ENCODE measurements at regions not wholly inside any gene's neighbourhood (a gene's known extent, or its start where the extent isn't known, plus 50 kb on each side); places are given as distances from the start of the nearest gene placed in this dataset.

GRCh38 chr5:163369776-163370385 is 67.5 kb upstream of the CCNG1 start:
- DNase-seq, result no peak

- DNase-seq, result no peak
Observed at GRCh38 chr5:163373436-163374084, 63.8 kb upstream of the CCNG1 start.

- DNase-seq, result no peak
Observed at GRCh38 chr5:163377982-163378381, 59.4 kb upstream of the CCNG1 start.

GRCh38 chr5:163379298-163380155 is 57.9 kb upstream of the CCNG1 start:
- peak; percentile 36 to 44 for DNase-seq

- DNase-seq, result no peak
Observed at GRCh38 chr5:163381832-163382231, 55.6 kb upstream of the CCNG1 start.

GRCh38 chr5:163383754-163384153 is 53.6 kb upstream of the CCNG1 start:
- no peak for DNase-seq

GRCh38 chr5:163384669-163385068 is 52.7 kb upstream of the CCNG1 start:
- no peak for DNase-seq

- no peak for DNase-seq
Observed at GRCh38 chr5:163385271-163385670, 52.1 kb upstream of the CCNG1 start.

- DNase-seq, result no peak
Observed at GRCh38 chr5:163385824-163386223, 51.6 kb upstream of the CCNG1 start.

- no peak for DNase-seq
Observed at GRCh38 chr5:163386352-163386751, 51.0 kb upstream of the CCNG1 start.

GRCh38 chr5:163387589-163388343 is 49.6 kb upstream of the CCNG1 start:
- DNase-seq, result peak in 1 of 2 donors; percentile 13
